Stimulated activated CD4-positive, alpha-beta T cell treated with anti-CD3 and anti-CD28 coated beads, Interleukin-12 subunit alpha, Interleukin-12 subunit beta, amount 100 ng/mL, for 4 hours (primary cell): ENCODE measurements at regions not wholly inside any gene's neighbourhood (a gene's known extent, or its start where the extent isn't known, plus 50 kb on each side); places are given as distances from the start of the nearest gene placed in this dataset.
"Not testable (repeated sequence)": the region's sequence is repeated elsewhere in the genome, so short reads cannot be mapped to it uniquely, and the experiment has no call there.

ENCODE experiments used
- DNase-seq: peaks from one replicate; pipeline ENCODE4 v3.0.0-alpha.2; 2020

DNA sequence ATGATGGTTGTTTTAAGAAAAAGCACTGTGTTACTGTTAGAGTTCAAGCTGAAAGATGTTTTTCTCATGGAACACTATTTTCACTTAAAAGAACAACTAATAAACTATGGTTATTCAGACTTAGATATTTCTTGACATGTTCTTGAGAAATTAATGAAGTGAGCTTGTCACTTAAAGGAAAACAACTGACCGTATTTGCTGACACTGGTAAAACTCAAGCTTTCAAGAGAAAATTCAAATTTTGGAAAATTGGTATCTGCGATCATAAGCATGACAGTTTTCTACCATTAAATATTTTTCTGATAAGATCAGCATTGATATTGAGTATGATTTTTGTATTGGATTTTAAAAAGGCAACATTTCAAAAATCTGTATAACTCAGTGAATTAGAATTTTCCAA, 549.5 kb upstream of the ACTRT1 start:
- DNase-seq = no peak

DNA sequence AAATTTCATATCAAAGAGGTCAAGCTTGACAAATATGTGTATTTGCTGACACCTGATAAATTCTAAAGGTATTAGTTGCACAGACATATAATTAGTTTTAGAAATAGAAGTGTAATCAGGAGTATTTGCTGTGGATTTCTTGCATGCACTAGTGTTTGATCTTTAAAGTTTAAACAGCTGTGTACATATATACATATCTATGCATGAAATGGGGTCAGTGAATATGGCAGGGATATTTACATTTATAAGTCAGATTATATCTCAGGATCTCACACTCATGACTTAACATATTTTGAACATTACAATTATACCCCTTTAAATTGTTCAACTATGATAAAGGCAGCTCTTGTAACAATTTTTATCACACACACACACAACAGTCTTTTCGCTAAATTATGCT, 547.4 kb upstream of the ACTRT1 start:
- no peak for DNase-seq

DNA sequence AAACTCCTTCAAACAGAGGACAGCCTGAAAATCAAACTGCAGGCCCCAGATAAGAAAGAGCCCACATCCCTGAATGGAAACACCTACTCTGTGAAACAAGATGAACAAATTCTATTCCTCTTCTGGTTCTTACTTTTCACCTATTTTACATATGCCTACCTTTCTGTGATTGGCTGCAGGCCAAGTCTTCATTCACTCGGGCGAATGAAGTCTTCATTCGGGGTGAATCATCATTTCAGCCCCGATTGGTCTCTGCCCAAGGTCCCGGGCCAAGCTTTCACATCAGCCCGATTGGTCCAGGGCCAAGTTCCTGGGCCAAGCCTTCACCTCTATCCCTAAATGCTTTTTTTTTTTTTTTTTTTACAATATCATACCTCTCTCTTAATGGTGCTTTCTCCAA, 529.8 kb upstream of the ACTRT1 start:
- DNase-seq = no peak

DNA sequence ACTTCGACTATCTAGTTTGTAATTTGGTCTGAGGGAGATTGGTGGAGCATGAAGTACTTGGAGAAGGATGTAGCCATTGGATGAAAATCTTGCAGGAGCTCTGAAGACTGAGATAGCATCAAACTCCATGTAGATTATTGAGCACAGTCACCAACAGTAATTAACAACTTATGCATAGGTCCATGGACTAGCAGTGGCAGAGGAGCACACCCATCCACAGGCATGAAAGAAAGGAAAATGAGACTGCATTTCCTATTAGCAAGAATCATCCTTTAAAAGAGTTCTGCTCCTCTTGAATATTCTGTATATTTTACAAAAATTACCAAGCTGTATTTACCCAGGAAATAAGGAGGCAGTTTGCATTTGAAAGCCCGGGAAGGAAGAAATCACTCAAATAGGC, 529.4 kb upstream of the ACTRT1 start:
- no peak for DNase-seq

DNA sequence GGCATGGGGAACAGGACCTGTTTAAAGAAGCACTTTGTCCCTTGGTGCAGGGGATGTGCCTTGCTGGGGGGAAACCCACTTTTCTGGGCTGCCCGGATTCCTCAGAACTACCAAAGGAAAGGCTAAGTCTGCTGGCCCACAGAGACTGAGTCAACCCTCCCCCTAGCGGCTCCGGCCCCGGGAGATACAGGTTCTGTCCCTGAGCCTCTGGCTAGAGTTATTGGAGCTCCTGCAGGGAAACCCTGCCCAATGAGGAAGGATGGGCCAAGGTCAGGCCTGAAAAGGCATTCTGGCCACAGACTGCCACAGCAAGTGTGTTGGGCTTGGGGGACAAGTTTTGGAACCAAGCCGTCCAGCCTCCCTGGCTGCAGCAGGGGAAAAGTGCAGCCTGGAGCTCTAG, 490.9 kb upstream of the ACTRT1 start:
- no peak for DNase-seq

DNA sequence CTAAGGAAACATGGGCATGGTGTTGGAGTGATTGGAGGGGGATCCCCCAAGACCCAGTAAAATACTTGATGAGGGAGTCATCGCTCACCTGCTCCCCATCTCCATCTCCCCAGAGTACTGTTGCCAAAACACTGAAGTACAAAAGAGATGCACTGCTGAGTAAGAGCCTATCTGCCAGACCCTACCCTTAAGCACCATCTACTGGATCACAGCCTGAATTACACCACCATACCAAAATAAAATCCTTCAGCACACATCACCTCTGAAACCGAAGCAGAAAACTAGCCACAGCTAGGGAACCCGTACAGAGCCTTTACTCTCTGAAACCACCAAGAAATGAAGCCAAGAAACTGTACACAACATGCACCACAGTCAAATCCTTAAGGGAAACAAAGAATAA, 466.3 kb upstream of the ACTRT1 start:
- DNase-seq = no peak

DNA sequence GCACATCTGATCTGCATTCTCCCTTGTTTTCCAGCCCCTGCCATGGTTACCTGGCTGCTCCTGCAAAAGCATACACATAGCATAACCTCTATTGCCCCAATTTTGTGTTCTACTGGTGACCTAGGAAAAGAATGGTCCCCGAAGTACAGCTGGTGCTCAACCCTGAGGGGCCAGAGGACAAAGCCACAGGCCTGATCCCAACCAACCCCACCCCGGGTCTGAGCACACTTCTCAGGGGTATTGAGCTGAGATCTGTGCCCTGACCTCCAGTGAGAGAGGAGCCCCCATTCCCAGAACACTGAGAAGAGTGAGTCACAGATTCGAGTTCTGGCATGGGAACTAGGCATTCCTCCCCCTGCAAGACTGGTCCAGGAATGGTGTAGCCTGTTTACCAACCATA, 465.5 kb upstream of the ACTRT1 start:
- no peak for DNase-seq

DNA sequence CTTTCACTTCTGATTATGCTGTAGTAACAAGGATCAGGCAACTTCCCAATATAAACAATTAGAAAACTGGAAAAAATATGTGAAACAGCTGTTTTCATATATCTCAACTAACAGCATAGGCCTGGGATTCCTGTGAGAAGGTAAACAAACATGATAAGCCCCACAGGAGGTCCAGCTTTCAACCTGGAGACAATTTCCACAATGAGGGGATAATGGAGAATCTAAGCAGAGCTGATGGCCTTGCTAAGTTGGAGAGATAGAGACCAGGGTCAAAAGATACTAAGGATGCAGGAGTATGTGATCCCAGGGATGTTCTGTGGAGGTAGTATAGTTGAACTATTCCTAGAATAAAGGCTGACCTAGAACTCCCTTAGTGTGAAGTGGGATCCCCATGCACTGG, 452.3 kb upstream of the ACTRT1 start:
- no peak for DNase-seq

DNA sequence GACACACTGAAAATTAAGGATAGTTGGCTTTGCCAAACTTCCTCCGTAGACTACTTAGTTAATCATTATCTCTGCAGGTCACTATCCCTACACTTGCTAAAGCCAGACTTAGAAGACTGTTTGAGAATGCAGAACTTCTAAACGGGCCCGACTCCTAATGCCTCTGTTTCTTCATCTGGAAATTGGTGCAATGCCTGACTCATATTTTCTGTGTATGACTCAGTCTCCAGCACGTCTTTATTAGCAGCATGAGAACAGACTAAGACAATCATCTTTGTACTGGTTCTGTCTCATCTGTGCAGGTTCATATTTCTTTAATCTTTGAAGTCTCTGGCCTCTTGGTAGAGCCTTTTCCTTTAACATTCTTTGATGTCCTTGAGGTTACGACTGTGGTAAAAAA, 411.9 kb upstream of the ACTRT1 start:
- no peak for DNase-seq

DNA sequence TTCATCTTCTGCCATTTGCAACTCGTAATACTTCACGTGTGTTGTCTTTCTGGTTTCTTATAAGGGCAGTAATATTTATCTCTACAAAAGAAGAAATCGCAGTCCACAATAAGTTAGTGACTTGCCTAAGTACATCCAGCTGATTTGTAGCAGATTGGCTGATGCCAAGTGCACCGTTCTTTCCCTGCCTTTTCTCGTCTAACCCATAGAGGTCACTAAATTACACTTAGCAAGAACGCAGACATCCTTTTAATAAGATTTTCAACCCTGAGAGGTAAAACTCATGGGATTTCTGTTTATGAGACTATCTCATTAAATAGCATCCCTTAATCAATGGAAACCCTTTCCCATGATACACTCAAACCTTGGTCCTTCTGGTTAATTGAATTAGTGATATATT, 408.6 kb upstream of the ACTRT1 start:
- no peak for DNase-seq

DNA sequence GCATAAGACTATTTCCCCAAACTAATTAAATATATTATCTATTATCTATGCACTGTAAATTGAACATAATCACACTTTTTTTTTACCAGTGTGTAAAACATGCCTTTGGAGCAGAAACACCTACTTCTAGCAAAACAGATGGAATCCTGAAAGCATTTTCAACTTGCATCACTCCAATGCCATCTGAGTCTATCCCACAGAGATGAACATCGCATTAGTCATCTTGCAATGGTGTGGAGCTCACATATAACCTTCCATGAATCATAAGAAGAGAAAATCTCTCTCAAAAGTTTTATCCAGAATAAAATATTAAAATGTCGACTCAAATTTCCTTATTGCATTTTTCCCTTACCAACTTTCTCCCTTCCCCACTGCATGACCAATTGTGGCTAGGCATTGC, 406.7 kb upstream of the ACTRT1 start:
- DNase-seq = no peak

DNA sequence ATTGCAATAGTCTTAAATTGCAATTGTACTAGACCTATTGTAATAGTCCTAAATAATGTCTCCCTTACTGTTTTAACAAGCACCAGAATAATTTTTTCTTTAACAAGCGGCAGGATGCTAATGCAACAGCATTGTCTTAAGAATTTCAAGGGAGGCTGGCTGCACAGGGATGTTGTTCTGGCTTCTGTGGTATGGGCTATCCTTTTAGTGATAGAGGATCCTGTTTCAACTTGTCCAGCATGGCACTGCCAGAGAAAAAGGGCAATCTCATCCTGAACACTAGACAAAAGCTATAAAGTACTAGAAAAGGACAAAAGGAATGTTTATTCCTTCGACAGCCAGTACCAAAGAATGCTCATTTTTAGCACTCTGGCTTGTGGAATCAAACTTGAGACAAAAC, 405.5 kb upstream of the ACTRT1 start:
- no peak for DNase-seq

DNA sequence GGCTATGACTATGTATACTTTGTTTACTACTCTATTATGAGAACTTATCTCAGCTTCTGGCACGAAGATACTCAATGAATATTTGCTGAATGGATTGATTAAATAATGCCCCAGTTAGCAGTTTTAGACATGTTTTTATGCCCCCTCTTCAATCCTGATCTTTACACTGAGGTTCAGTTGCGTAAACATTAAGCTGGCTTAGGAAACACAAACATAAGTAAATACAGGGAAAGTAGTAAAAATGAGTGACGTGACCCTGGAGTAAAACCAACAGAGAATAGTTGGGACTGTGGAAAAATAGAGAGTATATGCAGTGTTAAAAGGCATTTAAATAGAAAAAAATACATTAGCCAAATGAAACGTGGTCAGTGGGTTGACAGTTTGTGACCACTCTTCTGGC, 387.0 kb upstream of the ACTRT1 start:
- DNase-seq = no peak

DNA sequence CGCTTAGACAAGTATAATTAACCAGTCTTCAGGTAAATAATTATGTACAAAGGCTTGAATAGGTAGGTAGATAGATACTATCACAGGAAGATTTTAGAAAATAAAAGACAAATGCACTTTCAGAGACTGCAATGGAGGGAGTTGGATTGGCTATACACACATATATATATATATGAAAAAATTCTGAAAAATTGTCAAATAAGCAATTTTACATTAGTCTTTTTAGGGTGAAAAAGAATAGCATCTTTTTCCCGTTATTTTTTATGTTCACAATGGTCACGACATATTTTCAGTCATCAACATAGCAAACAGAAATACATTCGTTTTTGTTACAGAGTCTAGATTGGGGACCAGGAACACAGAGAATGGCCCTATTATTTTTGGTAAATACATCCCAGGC, 385.9 kb upstream of the ACTRT1 start:
- no peak for DNase-seq

DNA sequence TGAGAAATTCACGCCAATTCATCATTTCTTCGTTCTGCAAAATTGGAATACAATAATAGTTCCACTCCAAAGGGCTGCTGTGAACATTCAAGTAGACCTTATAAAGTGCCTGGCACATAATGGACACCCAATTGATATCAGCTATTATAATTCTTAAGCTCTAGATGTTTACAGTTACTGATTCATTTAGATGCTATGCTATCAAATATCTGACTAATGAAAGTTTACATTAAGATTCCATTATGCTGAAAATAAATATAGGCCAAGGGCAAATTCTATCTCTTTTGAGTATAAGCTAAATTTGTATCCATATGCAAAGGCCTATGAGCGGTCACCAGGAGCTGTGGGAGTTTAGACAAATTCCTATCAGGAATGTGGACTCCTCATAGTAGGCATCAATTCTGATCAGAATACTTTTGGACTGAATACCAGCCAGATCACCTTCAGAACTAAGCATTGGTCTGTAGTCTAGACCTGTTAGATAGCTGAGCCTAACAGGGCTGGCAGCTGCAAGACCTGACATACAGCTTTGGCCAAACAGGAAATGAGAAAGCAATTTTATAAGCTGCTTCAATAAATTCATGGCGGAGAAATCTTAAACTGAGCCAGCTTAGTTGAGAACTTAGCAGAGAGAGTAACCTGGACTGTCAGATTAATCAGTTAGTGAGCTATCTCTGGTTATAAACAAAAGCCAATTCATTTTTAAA, 384.3 kb upstream of the ACTRT1 start:
- DNase-seq = no peak

DNA sequence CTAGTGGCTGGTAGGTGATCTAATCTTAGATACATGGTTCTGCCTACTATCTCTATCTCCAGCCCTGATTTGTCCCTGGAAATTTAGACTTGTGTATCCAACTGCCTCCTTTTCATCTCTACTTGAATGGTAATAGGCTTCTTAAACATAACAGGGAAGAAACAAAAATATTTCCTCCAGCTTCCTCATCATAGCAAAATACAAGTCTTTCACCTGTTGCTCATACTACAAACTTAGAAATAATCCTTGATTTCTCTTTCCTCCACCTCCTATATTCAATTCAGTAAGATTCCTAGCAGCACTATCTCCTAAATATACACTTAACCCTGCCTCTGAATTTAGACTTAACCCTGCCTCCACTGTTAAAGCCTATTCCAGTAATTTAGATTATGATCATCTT, 373.3 kb upstream of the ACTRT1 start:
- DNase-seq = no peak

DNA sequence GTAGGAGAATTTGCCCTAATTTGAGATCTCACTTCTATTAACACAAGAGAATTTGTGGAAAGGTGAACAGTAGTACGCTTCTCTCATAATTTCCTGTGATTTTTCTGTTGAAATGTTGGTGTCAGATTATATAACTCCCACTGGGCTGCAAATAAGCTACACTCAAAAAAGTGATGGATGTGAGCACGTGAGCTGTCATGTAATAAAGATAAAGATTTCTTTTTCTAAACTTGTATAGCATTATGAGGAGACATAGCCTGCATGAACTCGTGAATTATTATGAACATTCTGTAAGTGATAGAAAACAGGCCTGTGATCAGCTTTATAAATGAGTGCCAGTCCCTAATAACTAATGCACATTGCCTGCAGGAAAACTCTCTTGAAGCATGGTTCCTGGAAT, 356.6 kb upstream of the ACTRT1 start:
- no peak for DNase-seq

DNA sequence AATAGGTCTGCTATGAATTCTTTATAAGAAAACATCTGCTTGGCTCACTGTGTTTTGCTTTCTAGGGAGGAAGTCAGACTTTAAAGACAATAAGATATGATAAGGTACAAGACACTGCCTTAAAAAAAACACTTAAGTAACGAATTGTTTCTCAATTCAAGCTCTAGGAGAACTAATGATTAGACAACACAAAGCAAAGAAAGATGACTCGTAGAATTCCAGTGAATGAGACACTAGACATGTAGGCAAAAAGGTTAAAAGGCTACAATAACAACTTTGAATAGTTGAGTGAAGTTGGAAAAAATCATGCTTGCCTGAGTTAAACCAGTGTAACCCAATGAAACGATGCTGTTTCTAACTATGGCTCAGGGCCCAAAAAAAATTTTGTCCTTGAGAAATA, 344.4 kb upstream of the ACTRT1 start:
- DNase-seq = no peak

DNA sequence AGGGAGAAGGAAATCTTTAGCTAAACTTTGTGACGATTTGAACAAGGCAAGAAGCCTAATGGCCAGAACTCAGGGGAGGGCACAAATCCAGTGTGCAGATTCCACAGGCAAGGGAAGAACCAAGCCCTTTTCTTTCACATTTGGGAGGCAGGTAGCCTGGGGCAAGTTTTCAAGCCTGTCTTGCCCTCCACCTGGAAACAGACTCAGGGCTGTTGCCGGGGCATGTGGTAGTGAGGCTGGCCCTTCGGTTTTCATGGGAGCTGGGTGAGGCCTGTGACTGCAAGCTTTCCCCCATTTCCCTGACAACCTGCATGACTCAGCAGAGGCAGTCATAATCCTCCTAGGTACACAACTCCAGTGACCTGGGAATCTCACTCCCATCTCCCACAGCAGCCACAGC, 331.6 kb upstream of the ACTRT1 start:
- not testable (repeated sequence) for DNase-seq

DNA sequence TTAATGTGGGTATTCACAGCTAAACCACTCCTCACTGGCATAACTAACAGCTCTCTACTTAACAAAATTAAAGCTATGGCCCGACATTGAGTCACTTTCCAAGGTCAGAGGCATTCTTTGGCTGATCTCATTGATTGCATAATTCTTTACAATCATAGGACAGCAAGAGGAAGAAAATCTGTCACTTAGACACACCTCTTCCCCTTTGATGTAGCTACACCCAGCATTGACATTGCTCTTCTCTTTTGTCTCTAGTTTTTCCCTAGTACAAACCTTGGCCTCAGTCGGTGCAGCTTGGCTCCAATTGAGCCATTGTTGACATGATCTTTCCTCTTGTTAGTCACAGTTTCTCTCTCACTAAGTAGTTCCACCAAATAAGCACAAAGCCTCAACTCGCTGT, 313.3 kb upstream of the ACTRT1 start:
- DNase-seq = no peak

DNA sequence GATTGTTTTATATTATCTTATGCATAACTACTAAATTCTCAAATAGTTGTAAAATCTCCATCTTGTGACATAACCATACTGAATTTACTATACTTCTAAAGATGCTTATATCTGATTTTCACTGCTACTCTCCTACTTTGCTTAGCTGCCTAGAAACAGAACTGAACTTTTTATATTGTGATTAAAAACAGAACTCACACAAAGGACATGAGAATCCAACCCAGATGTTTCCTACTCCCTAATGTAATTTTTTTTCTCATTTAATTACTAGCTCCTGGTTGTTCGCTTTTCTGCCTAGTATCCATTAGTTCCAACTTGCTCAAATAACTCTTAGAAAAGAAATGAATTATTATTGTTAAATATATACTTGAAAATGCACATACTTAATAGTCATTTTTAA, 283.5 kb upstream of the ACTRT1 start:
- no peak for DNase-seq

DNA sequence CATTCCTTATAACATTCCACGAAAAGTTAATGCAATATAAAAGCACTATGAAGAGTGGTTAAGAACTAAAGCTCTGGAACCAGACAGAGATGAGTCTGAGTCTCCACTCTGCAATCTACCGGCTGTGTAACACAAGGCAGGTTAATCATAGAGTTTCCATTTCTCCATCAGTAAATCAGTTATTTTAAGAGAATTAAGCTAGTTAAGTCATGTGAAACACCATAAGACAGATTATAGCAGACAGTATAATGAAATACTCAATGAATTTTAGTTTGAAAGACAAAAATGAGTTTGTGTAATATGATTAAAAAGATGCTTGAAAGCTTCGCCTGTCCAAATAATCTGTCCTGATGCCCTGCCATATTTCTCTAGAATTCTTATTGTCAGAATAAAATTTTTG, 282.6 kb upstream of the ACTRT1 start:
- no peak for DNase-seq

DNA sequence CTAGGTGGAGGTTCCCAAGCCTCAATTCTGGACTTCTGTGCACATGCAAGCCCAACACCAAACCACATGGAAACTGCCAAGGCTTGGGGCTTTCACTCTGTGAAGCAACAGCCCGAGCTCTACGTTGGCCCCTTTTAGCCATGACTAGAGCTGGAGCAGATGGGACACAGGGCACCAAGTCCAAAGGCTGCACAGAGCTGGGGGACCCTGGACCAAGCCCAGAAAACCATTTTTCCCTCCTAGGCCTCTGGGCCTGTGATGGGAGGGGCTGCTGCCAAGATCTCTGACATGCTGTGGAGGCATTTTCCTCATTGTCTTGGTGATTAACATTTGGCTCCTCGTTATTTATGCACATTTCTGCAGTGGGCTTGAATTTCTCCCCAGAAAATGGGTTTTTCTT, 258.7 kb upstream of the ACTRT1 start:
- no peak for DNase-seq

DNA sequence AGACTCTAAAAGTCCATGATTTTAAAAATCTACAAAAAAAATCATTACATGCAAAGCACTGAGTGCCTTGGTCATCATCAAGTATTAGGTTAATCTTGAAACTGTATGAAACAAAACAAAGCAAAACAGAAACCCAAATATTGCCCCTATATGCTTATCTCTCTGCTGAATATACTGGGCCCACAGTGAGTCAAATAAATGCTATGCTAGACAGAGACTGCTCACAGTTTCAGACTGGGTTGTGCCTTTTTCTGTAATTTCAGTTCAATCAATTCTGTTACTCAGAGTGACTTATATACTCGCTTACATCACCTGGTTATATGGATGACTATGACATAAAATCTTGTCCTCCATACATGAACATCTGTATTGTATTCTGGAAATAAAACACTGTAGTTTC, 257.1 kb upstream of the ACTRT1 start:
- no peak for DNase-seq

DNA sequence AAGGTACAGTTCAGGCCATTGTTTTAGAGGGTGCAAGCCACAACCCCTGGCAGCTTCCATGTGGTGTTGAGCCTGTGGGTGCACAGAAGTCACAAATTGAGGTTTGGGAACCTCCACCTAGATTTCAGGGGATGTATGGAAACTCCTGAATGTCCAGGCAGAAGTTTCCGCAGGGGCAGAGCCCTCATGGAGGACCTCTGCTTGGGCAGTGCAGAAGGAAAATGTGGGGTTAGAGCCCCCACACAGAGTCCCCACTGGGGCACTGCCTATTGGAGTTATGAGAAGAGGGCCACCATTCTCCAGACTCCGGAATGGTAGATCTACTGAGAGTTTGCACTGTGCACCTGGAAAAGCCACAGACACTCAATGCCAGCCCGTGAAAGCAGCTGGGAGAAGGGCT, 242.0 kb upstream of the ACTRT1 start:
- no peak for DNase-seq

DNA sequence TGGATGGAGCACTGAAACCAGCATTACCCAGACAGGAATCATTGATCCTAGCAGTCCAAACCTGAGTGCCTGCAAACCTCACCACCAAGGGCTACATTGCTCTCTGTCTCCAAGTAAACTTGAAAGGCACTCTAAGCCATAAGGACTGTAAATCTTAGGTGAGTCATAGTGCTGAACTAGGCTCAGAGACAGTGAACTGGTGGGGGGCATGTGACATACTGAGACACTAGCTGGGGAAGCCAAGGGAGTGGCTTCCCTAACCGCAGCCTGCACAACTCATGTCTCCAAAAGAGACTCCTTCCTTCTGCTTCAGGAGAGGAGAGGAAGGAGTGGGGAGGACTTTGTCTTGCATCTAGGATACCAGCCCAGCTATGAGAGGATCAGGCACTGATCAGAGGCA, 235.5 kb upstream of the ACTRT1 start:
- DNase-seq = no peak
